ENCODE measurements at regions not wholly inside any gene's neighbourhood (a gene's known extent, or its start where the extent isn't known, plus 50 kb on each side); places are given as distances from the start of the nearest gene placed in this dataset.

DNA sequence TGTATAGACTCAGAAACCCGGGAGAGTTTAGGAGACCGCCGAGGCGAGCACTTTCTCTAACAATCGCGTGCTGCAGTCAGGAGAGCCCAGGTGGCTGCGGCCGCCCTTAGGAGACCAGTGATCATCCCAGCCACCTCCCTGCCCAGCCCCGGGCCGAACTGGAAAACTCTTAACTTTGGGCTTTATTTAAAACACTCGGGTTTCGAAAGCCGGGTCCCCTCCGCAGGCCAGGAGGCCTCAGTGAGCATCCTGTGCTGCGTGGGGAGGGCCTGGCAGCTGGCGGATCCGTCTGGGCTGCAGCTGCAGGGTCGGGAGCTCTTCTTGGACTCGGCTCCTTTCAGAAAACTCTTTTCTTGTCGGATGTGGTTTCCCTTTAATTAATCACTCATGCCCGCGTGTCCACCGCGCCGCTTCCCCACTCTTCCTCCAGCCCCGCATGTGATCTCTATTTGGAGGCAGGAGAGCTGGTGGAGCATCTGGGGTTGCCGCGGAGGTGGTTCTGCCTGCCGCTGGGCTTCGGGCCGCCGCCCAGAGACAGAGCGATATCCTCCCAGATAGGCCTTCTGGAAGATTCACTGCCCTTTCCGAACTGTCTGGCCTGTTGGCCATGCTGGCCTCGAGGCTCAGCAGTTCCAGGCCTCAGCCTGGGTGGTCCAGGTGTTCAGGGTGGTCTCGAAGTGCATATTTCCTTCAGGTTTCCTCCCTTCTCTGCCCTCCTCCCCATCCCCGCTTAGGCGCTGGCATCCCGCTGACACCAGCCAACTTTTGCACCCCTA, 59.5 kb downstream of the TMEM174 start:
- no peaks in the 10 kb centered on the region for H3K9me3 ChIP-seq (ENCODE audit: control insufficient read depth, low read length)
- H3K4me3 ChIP-seq (ENCODE audit: low read length) = no peak overlapping the region
- no peaks in the 10 kb centered on the region for H3K36me3 ChIP-seq (ENCODE audit: control insufficient read depth, insufficient read depth, low read length)
- H3K27me3 ChIP-seq (ENCODE audit: control insufficient read depth, insufficient read depth, low read length) = peaks cover 82% of the 10 kb centered on the region
- H3K9ac ChIP-seq (ENCODE audit: low read length) = no peak overlapping the region
- peaks cover 26% of the 10 kb centered on the region for H3K4me1 ChIP-seq (ENCODE audit: control insufficient read depth, insufficient read depth, low read length)

DNA sequence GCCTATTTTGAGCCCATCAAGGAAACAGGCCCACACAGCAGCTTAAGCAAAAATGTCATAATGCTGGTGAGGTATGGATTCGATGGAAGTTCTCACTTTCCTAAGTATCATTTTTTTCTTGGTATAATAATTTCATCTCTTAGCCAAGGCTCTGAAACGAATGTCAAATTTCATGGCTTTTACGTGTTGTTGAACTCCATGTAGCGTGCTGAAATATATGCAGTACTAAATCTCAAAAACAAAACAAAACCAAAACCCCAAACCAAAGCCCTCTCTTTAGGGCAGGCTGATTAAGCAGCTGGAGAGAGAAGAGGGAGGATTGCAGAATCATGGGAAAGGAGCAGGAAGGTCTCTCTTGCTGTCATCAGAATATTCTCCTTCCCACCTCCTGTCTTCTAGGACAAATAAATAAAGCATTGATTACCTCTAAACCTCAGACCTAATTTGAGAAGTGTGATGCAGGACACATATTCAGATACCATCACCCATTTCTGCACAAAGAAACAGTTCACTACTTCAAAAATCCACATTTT, 58.3 kb downstream of the TMEM174 start:
- Histone ChIP-seq H3K4me1 (ENCODE audit: control insufficient read depth, insufficient read depth, low read length) (peaks cover 26% of the 10 kb centered on the region), H3K36me3 (ENCODE audit: control insufficient read depth, insufficient read depth, low read length) (no peaks in the 10 kb centered on the region), H3K9ac (ENCODE audit: low read length) (no peak overlapping the region), H3K9me3 (ENCODE audit: control insufficient read depth, low read length) (no peaks in the 10 kb centered on the region), H3K4me3 (ENCODE audit: low read length) (no peak overlapping the region), H3K27me3 (ENCODE audit: control insufficient read depth, insufficient read depth, low read length) (peaks cover 85% of the 10 kb centered on the region)

GRCh38 chr5:73230264-73231245, 57.6 kb downstream of the TMEM174 start:
- Histone ChIP-seq H3K36me3 (ENCODE audit: control insufficient read depth, insufficient read depth, low read length) (no peaks in the 10 kb centered on the region), H3K9me3 (ENCODE audit: control insufficient read depth, low read length) (no peaks in the 10 kb centered on the region), H3K4me3 (ENCODE audit: low read length) (no peak overlapping the region), H3K27me3 (ENCODE audit: control insufficient read depth, insufficient read depth, low read length) (peaks cover 82% of the 10 kb centered on the region), H3K9ac (ENCODE audit: low read length) (no peak overlapping the region), H3K4me1 (ENCODE audit: control insufficient read depth, insufficient read depth, low read length) (peaks cover 26% of the 10 kb centered on the region)

DNA sequence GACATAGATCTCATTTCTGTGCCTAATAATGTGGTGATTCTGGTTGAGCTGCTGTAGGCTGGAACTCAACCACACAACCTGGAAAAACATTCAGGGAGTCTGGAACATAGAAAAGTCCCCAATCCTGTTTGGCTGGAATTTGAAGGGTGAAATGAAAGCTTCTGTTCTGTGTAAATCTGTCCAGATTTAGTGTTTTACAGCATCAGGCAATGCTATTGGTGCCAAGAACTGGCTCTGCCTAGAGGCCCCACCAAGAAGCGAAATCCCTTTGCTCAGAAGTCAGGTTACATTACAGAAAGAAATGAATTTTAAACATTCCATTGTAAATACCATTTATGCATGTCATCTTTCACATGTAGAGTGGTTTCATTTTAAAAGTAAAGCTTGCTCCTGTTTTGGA, 56.3 kb downstream of the TMEM174 start:
- Histone ChIP-seq H3K27me3 (ENCODE audit: control insufficient read depth, insufficient read depth, low read length) (peaks cover 69% of the 10 kb centered on the region), H3K4me1 (ENCODE audit: control insufficient read depth, insufficient read depth, low read length) (peaks cover 23% of the 10 kb centered on the region), H3K9me3 (ENCODE audit: control insufficient read depth, low read length) (no peaks in the 10 kb centered on the region), H3K36me3 (ENCODE audit: control insufficient read depth, insufficient read depth, low read length) (no peaks in the 10 kb centered on the region), H3K4me3 (ENCODE audit: low read length) (no peak overlapping the region), H3K9ac (ENCODE audit: low read length) (no peak overlapping the region)

DNA sequence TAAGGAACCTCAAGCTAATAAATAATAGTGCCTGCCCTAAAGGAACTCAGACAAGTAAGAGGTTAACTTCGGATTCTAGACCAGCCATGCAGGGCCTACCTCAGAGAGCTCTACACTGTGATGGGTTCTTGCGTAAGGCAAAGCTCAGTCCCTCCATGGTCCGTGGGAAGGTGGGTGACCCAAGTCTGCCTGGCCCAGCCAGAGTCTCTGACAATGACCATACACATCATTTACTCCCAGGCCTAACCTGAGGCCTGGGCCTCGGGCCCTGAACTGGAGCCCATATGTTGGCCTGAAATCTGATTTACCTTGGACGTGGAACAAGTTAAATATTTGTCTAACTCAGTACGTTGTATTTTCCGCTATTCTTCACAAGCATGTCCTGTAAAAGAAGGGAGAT, 55.1 kb downstream of the TMEM174 start:
- Histone ChIP-seq H3K4me3 (ENCODE audit: low read length) (no peak overlapping the region), H3K9me3 (ENCODE audit: control insufficient read depth, low read length) (no peaks in the 10 kb centered on the region), H3K9ac (ENCODE audit: low read length) (no peak overlapping the region), H3K4me1 (ENCODE audit: control insufficient read depth, insufficient read depth, low read length) (peaks cover 12% of the 10 kb centered on the region), H3K36me3 (ENCODE audit: control insufficient read depth, insufficient read depth, low read length) (no peaks in the 10 kb centered on the region), H3K27me3 (ENCODE audit: control insufficient read depth, insufficient read depth, low read length) (peaks cover 57% of the 10 kb centered on the region)
